H1 (cell line): ENCODE measurements at regions not wholly inside any gene's neighbourhood (a gene's known extent, or its start where the extent isn't known, plus 50 kb on each side); places are given as distances from the start of the nearest gene placed in this dataset.

Source experiments
- CTCF ChIA-PET: fragments of 300-600 bp; sonication (Branson Sonifier 250); formaldehyde crosslinking; loops from one replicate; lab custom pipeline; 2021; ENCODE audit not compliant: partially characterized antibody; lab: Charles Lee
- POLR2A ChIA-PET: fragments of 300-600 bp; sonication (Branson Sonifier 250); formaldehyde crosslinking; loops from one replicate; lab custom pipeline; 2021; ENCODE audit warnings: inconsistent platforms; ENCODE audit not compliant: partially characterized antibody; lab: Charles Lee
- DNase-seq, 2 experiments: peaks; one replicate each; pipeline versions ENCODE4 v3.0.0 to v3.0.0-alpha.2; 2010 to 2022; ENCODE audit warnings: low spot score in 2 of 2, low read depth in 1 of 2, mixed read lengths in 1 of 2
- FAIRE-seq: peaks from 2 replicates; lab custom pipeline; 2011; peaks lifted over from hg19 to GRCh38; lab: Jason Lieb, UNC
- H2AFZ ChIP-seq: 2 replicates; pipeline ENCODE4 v1.8.1; 2012; ENCODE audit warnings: low read length, inconsistent platforms
- H2AK5ac ChIP-seq: 2 replicates; pipeline ENCODE4 v1.6.1; 2013; ENCODE audit warnings: low read depth, low read length
- H2BK120ac ChIP-seq: replicated peaks from 2 replicates; pipeline ENCODE3; 2013; ENCODE audit warnings: low read depth, low read length, inconsistent platforms
- H2BK12ac ChIP-seq: 2 replicates; pipeline ENCODE4 v1.6.1; 2013; ENCODE audit warnings: low read depth, low read length
- H2BK15ac ChIP-seq: 2 replicates; pipeline ENCODE4 v1.6.1; 2013; ENCODE audit warnings: low read length
- H2BK20ac ChIP-seq: 2 replicates; pipeline ENCODE4 v1.6.1; 2013; ENCODE audit warnings: low read length
- H2BK5ac ChIP-seq: 2 replicates; pipeline ENCODE4 v1.6.1; 2013; ENCODE audit warnings: low read depth, low read length
- H3K14ac ChIP-seq: 2 replicates; pipeline ENCODE4 v1.6.1; 2013; ENCODE audit warnings: inconsistent platforms; ENCODE audit not compliant: insufficient read length
- H3K18ac ChIP-seq: 2 replicates; pipeline ENCODE4 v1.6.1; 2013; ENCODE audit warnings: low read length; ENCODE audit errors: extremely low read depth
- H3K23ac ChIP-seq: 2 replicates; pipeline ENCODE4 v1.6.1; 2013; ENCODE audit warnings: inconsistent platforms; ENCODE audit not compliant: insufficient read length
- H3K23me2 ChIP-seq: 2 replicates; pipeline ENCODE4 v1.6.1; 2013; ENCODE audit warnings: low read depth, low read length
- H3K27ac ChIP-seq: 2 replicates; pipeline ENCODE4 v1.6.1; 2011; ENCODE audit warnings: low read depth, low read length, inconsistent platforms
- H3K27me3 ChIP-seq, 4 experiments: replicated peaks in 1 of 4; 1 replicate in 1 of 4; 2 replicates in 3 of 4; pipeline versions ENCODE4 v1.6.1 to v1.8.1; 2011 to 2013; ENCODE audit warnings: low read length in 3 of 4, mild to moderate bottlenecking in 3 of 4, inconsistent platforms in 2 of 4, mixed read lengths in 2 of 4, moderate library complexity in 1 of 4; ENCODE audit not compliant: control insufficient read depth in 3 of 4, insufficient read depth in 3 of 4; ENCODE audit errors: extremely low read depth in 1 of 4
- H3K36me3 ChIP-seq, 4 experiments: 2 replicates each; pipeline versions ENCODE4 v1.6.1 to v1.8.1; 2011 to 2013; ENCODE audit warnings: mild to moderate bottlenecking in 4 of 4, low read length in 3 of 4, moderate library complexity in 2 of 4, control low read depth in 1 of 4, inconsistent platforms in 1 of 4; ENCODE audit not compliant: insufficient read depth in 4 of 4, control insufficient read depth in 2 of 4
- H3K4ac ChIP-seq: replicated peaks from 2 replicates; pipeline ENCODE3; 2013; ENCODE audit warnings: low read length, low read depth, mixed read lengths, inconsistent platforms; ENCODE audit not compliant: insufficient read length
- H3K4me1 ChIP-seq, 4 experiments: replicated peaks in 1 of 4; 1 replicate in 1 of 4; 2 replicates in 3 of 4; pipeline versions ENCODE4 v1.6.1 to v1.8.1; 2011 to 2013; ENCODE audit warnings: low read length in 3 of 4, inconsistent platforms in 2 of 4, mixed read lengths in 1 of 4; ENCODE audit not compliant: insufficient read depth in 4 of 4, control insufficient read depth in 3 of 4
- H3K4me2 ChIP-seq, 2 experiments: 2 replicates each; pipeline versions ENCODE4 v1.6.1 to v1.8.1; 2011 to 2013; ENCODE audit warnings: low read depth in 2 of 2, low read length in 2 of 2, control low read depth in 1 of 2, inconsistent platforms in 1 of 2, mild to moderate bottlenecking in 1 of 2; ENCODE audit not compliant: insufficient read depth in 1 of 2
- H3K4me3 ChIP-seq, 4 experiments: fragments of 200-600, 300-600 bp in 1 of 4; sonication (generic), shearing (Covaris generic), sonication (Bioruptor Twin) in 1 of 4; 2 replicates each; pipeline versions ENCODE4 v1.5.1 to v1.8.1; 2011 to 2016; ENCODE audit warnings: low read length in 4 of 4, low read depth in 3 of 4, control low read depth in 2 of 4, inconsistent platforms in 2 of 4, mild to moderate bottlenecking in 2 of 4, mixed read lengths in 1 of 4, moderate library complexity in 1 of 4; ENCODE audit not compliant: insufficient read depth in 2 of 4; ENCODE audit errors: extremely low read depth in 1 of 4
- H3K56ac ChIP-seq: replicated peaks from 2 replicates; pipeline ENCODE3; 2013; ENCODE audit warnings: low read depth, mild to moderate bottlenecking, mixed read lengths, low read length, inconsistent platforms; ENCODE audit not compliant: insufficient read length
- H3K79me1 ChIP-seq: 2 replicates; pipeline ENCODE4 v1.6.1; 2013; ENCODE audit warnings: low read depth, low read length, control low read depth
- H3K79me2 ChIP-seq, 2 experiments: 2 replicates each; pipeline versions ENCODE4 v1.6.1 to v1.8.1; 2012 to 2013; ENCODE audit warnings: low read length in 2 of 2, mild to moderate bottlenecking in 2 of 2, inconsistent platforms in 1 of 2; ENCODE audit not compliant: insufficient read depth in 2 of 2, control insufficient read depth in 1 of 2
- H3K9ac ChIP-seq, 4 experiments: replicated peaks in 1 of 4; 1 replicate in 1 of 4; 2 replicates in 3 of 4; pipeline versions ENCODE4 v1.6.1 to v1.8.1; 2011 to 2013; ENCODE audit warnings: low read depth in 3 of 4, low read length in 3 of 4, control low read depth in 2 of 4, mild to moderate bottlenecking in 2 of 4, moderate library complexity in 2 of 4, inconsistent platforms in 1 of 4; ENCODE audit errors: extremely low read depth in 1 of 4
- H3K9me3 ChIP-seq, 2 experiments: 2 replicates each; pipeline versions ENCODE4 v1.6.1 to v1.8.1; 2012 to 2013; ENCODE audit warnings: mild to moderate bottlenecking in 2 of 2, moderate library complexity in 2 of 2, control low read depth in 1 of 2, inconsistent platforms in 1 of 2, low read depth in 1 of 2, low read length in 1 of 2, mixed read lengths in 1 of 2; ENCODE audit not compliant: insufficient read depth in 2 of 2
- H4K20me1 ChIP-seq, 2 experiments: replicated peaks in 1 of 2; 2 replicates each; pipeline versions ENCODE3 to v1.8.1; 2011 to 2013; ENCODE audit warnings: inconsistent platforms in 2 of 2, low read length in 2 of 2, mild to moderate bottlenecking in 1 of 2; ENCODE audit not compliant: insufficient read depth in 2 of 2, control insufficient read depth in 1 of 2
- H4K5ac ChIP-seq: 2 replicates; pipeline ENCODE4 v1.6.1; 2013; ENCODE audit warnings: low read length, low read depth, mixed read lengths, inconsistent platforms; ENCODE audit not compliant: insufficient read length
- H4K8ac ChIP-seq: 2 replicates; pipeline ENCODE4 v1.8.0; 2013; ENCODE audit warnings: mild to moderate bottlenecking, moderate library complexity, low read length, inconsistent platforms; ENCODE audit not compliant: insufficient read depth; ENCODE audit errors: extremely low read depth
- H4K91ac ChIP-seq: replicated peaks from 2 replicates; pipeline ENCODE3; 2013; ENCODE audit warnings: low read length, mixed read lengths, inconsistent platforms; ENCODE audit not compliant: insufficient read length
- POLR2A ChIP-seq, 2 experiments: IDR thresholded peaks; 1 replicate in 1 of 2; 2 replicates in 1 of 2; pipeline ENCODE4 v1.6.1; 2011; ENCODE audit warnings: low read depth in 2 of 2, low read length in 2 of 2, mild to moderate bottlenecking in 2 of 2; ENCODE audit errors: control extremely low read depth in 1 of 2
- TF ChIP-seq, protein P1 (sequence below): IDR thresholded peaks from 2 replicates; pipeline ENCODE4 v1.6.1; 2012; ENCODE audit warnings: low read length, inconsistent platforms

DNA sequence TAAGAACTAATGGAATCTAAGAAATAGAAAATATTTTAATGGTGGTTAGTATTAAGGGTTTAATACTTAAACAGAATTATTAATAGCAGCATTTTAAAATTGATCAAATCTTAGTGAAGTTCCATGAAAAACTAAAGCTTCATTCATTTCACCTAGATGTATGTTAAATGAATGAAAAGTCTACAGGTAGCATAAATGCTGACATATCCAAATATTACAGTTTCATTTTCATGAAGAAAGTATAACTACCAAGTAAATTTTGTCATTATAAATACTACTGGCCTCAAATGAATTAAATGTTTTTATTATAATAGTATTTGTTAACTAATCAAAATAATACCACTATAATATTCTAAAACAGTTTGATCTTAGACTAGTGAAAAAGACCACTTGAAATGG is 403.3 kb downstream of the LIG4 start:
- no peak overlapping the region for H3K4ac ChIP-seq
- 0 out of 4 replicates have a peak, but pooled peaks cover 0 to 2% of the 10 kb centered on the region in 2 experiments for H3K79me2 ChIP-seq
- H2BK15ac ChIP-seq: no peak overlapping the region
- no peak overlapping the region for H3K56ac ChIP-seq
- H3K4me3 ChIP-seq: no peak overlapping the region
- H2BK5ac ChIP-seq: no peak overlapping the region
- H3K4me2 ChIP-seq: no peak overlapping the region
- no peak overlapping the region for H3K23ac ChIP-seq
- no peak overlapping the region for H4K91ac ChIP-seq
- H3K36me3 ChIP-seq: no peaks in the 10 kb centered on the region
- H2AFZ ChIP-seq: no peak overlapping the region
- H3K27ac ChIP-seq: no peak overlapping the region
- H4K8ac ChIP-seq: no peak overlapping the region
- H3K27me3 ChIP-seq: no peaks in the 10 kb centered on the region
- no peaks in the 10 kb centered on the region for H3K79me1 ChIP-seq
- H3K4me1 ChIP-seq: peaks cover 0 to under 1% (median under 1%) of the 10 kb centered on the region in 4 experiments; a peak in 3 of 7 replicates
- no peak for DNase-seq
- no peak overlapping the region for H4K5ac ChIP-seq
- H2BK20ac ChIP-seq: no peak overlapping the region
- H4K20me1 ChIP-seq: no peaks in the 10 kb centered on the region
- POLR2A ChIA-PET: no interaction called here
- CTCF ChIA-PET: no interaction called here
- H3K9me3 ChIP-seq: no peaks in the 10 kb centered on the region
- no peak for FAIRE-seq
- H2BK12ac ChIP-seq: no peak overlapping the region
- no peak overlapping the region for H3K18ac ChIP-seq
- no peak overlapping the region for H3K9ac ChIP-seq
- H2BK120ac ChIP-seq: no peak overlapping the region
- H3K23me2 ChIP-seq: no peaks in the 10 kb centered on the region
- no peak overlapping the region for H2AK5ac ChIP-seq
- no peak overlapping the region for H3K14ac ChIP-seq
- TF ChIP-seq POLR2A (IDR thresholded peaks at IDR 0.05; ENCODE audit: control extremely low read depth in 1 of 2, low read depth in 2 of 2, low read length in 2 of 2): no peak
- TF ChIP-seq, protein P1, sequence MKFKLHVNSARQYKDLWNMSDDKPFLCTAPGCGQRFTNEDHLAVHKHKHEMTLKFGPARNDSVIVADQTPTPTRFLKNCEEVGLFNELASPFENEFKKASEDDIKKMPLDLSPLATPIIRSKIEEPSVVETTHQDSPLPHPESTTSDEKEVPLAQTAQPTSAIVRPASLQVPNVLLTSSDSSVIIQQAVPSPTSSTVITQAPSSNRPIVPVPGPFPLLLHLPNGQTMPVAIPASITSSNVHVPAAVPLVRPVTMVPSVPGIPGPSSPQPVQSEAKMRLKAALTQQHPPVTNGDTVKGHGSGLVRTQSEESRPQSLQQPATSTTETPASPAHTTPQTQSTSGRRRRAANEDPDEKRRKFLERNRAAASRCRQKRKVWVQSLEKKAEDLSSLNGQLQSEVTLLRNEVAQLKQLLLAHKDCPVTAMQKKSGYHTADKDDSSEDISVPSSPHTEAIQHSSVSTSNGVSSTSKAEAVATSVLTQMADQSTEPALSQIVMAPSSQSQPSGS: no peak
